SIG-M5 treated with dmso at 0.1 percent for 504 hours (cell line): ENCODE measurements at regions not wholly inside any gene's neighbourhood (a gene's known extent, or its start where the extent isn't known, plus 50 kb on each side); places are given as distances from the start of the nearest gene placed in this dataset.

Experiments used
- DNase-seq: peaks from one replicate; lab custom pipeline; 2025; ENCODE audit not compliant: unreplicated experiment; lab: John Stamatoyannopoulos, UW

- no peak for DNase-seq
Measured at GRCh38 chr13:90185734-90186133, 1161.8 kb upstream of the MIR17HG start.

GRCh38 chr13:90187478-90188350 is 1159.8 kb upstream of the MIR17HG start:
- no peak for DNase-seq

GRCh38 chr13:90188351-90188636 is 1159.2 kb upstream of the MIR17HG start:
- DNase-seq = no peak

- no peak for DNase-seq
Measured at GRCh38 chr13:90197722-90198121, 1149.8 kb upstream of the MIR17HG start.

- DNase-seq = no peak
Measured at GRCh38 chr13:90201202-90201601, 1146.3 kb upstream of the MIR17HG start.

- no peak for DNase-seq
Measured at GRCh38 chr13:90201676-90202460, 1145.6 kb upstream of the MIR17HG start.

- DNase-seq = no peak
Measured at GRCh38 chr13:90205081-90205480, 1142.4 kb upstream of the MIR17HG start.

GRCh38 chr13:90205911-90206310 is 1141.6 kb upstream of the MIR17HG start:
- DNase-seq = no peak

GRCh38 chr13:90217275-90217674 is 1130.2 kb upstream of the MIR17HG start:
- DNase-seq = no peak

- no peak for DNase-seq
Measured at GRCh38 chr13:90222758-90223157, 1124.7 kb upstream of the MIR17HG start.

GRCh38 chr13:90230311-90230710 is 1117.2 kb upstream of the MIR17HG start:
- DNase-seq = no peak

- DNase-seq = no peak
Measured at GRCh38 chr13:90232291-90232690, 1115.2 kb upstream of the MIR17HG start.

GRCh38 chr13:90233933-90234672 is 1113.4 kb upstream of the MIR17HG start:
- no peak for DNase-seq

- no peak for DNase-seq
Measured at GRCh38 chr13:90237852-90238251, 1109.6 kb upstream of the MIR17HG start.

GRCh38 chr13:90238413-90238812 is 1109.1 kb upstream of the MIR17HG start:
- no peak for DNase-seq

GRCh38 chr13:90239130-90239529 is 1108.4 kb upstream of the MIR17HG start:
- no peak for DNase-seq

- no peak for DNase-seq
Measured at GRCh38 chr13:90246005-90246404, 1101.5 kb upstream of the MIR17HG start.

- DNase-seq = no peak
Measured at GRCh38 chr13:90246687-90247345, 1100.7 kb upstream of the MIR17HG start.

GRCh38 chr13:90253806-90254205 is 1093.7 kb upstream of the MIR17HG start:
- DNase-seq = no peak

GRCh38 chr13:90254437-90254836 is 1093.0 kb upstream of the MIR17HG start:
- DNase-seq = no peak

GRCh38 chr13:90256746-90257145 is 1090.7 kb upstream of the MIR17HG start:
- no peak for DNase-seq
